HepG2 (cell line): ENCODE measurements at regions not wholly inside any gene's neighbourhood (a gene's known extent, or its start where the extent isn't known, plus 50 kb on each side); places are given as distances from the start of the nearest gene placed in this dataset.

Experiments used
- CEBPB ChIP-seq: IDR thresholded peaks from 2 replicates; pipeline ENCODE4 v1.6.1; 2011; ENCODE audit warnings: low read depth, low read length, improper control_type of control experiment, borderline replicate concordance
- SETDB1 ChIP-seq: sonication (generic); formaldehyde crosslinking; IDR thresholded peaks from 2 replicates; pipeline ENCODE4 v1.5.1; 2020; ENCODE audit warnings: missing genetic modification reagents, mild to moderate bottlenecking, borderline replicate concordance

GRCh38 chrX:112477653-112478052, 202.1 kb downstream of the LHFPL1 start:
- TF ChIP-seq CEBPB, result no peak
- TF ChIP-seq SETDB1 (CRISPR knock-in tag), result no peak
